ENCODE measurements at regions not wholly inside any gene's neighbourhood (a gene's known extent, or its start where the extent isn't known, plus 50 kb on each side); places are given as distances from the start of the nearest gene placed in this dataset.
"Not testable (repeated sequence)": the region's sequence is repeated elsewhere in the genome, so short reads cannot be mapped to it uniquely, and the experiment has no call there.

- DNase-seq (ENCODE audit: low spot score) = peak; percentile 1
Observed at GRCh38 chr15:32536507-32537172, 56.6 kb upstream of the GOLGA8N start.

GRCh38 chr15:32536057-32536493 lies 57.2 kb upstream of the GOLGA8N start:
- not testable (repeated sequence) for DNase-seq (ENCODE audit: low spot score)

GRCh38 chr15:32535150-32535898 lies 57.9 kb upstream of the GOLGA8N start:
- not testable (repeated sequence) for DNase-seq (ENCODE audit: low spot score)

- not testable (repeated sequence) for DNase-seq (ENCODE audit: low spot score)
Observed at GRCh38 chr15:32522900-32523299, 67.5 kb upstream of the GOLGA8O start.

GRCh38 chr15:32522421-32522820 lies 67.0 kb upstream of the GOLGA8O start:
- DNase-seq (ENCODE audit: low spot score) = not testable (repeated sequence)

GRCh38 chr15:32518976-32519375 lies 63.5 kb upstream of the GOLGA8O start:
- not testable (repeated sequence) for DNase-seq (ENCODE audit: low spot score)

- DNase-seq (ENCODE audit: low spot score) = not testable (repeated sequence)
Observed at GRCh38 chr15:32518013-32518412, 62.6 kb upstream of the GOLGA8O start.

GRCh38 chr15:32516954-32517353 lies 61.5 kb upstream of the GOLGA8O start:
- not testable (repeated sequence) for DNase-seq (ENCODE audit: low spot score)

- not testable (repeated sequence) for DNase-seq (ENCODE audit: low spot score)
Observed at GRCh38 chr15:32513378-32513777, 57.9 kb upstream of the GOLGA8O start.

GRCh38 chr15:32510027-32510426 lies 54.6 kb upstream of the GOLGA8O start:
- DNase-seq (ENCODE audit: low spot score) = not testable (repeated sequence)

GRCh38 chr15:32508081-32508480 lies 52.6 kb upstream of the GOLGA8O start:
- not testable (repeated sequence) for DNase-seq (ENCODE audit: low spot score)

GRCh38 chr15:32506787-32507186 lies 51.4 kb upstream of the GOLGA8O start:
- DNase-seq (ENCODE audit: low spot score) = not testable (repeated sequence)

GRCh38 chr15:32505633-32506032 lies 50.2 kb upstream of the GOLGA8O start:
- not testable (repeated sequence) for DNase-seq (ENCODE audit: low spot score)
